Panc1 (cell line): ENCODE measurements at regions not wholly inside any gene's neighbourhood (a gene's known extent, or its start where the extent isn't known, plus 50 kb on each side); places are given as distances from the start of the nearest gene placed in this dataset.

ENCODE experiments used
- ATAC-seq: fragments of 200-7000 bp; cut with Tn5 transposase; 2 replicates; pipeline ENCODE4 v1.9.1; 2020; ENCODE audit warnings: mild to moderate bottlenecking, moderate library complexity
- BruUV-seq: library from RNA; stranded (reverse); fragments of 400-500 nt; replicated peaks from 2 replicates; lab custom pipeline; 2021; lab: Mats Ljungman, UMichigan
- CTCF ChIA-PET: fragments of 300-600 bp; sonication (Branson Sonifier 250); formaldehyde crosslinking; loops from one replicate; lab custom pipeline; 2022; ENCODE audit warnings: antibody characterized with exemption; lab: Charles Lee
- POLR2A ChIA-PET: fragments of 300-600 bp; sonication (Branson Sonifier 250); formaldehyde crosslinking; loops from one replicate; lab custom pipeline; 2022; ENCODE audit warnings: antibody characterized with exemption; lab: Charles Lee
- DNase-seq: peaks from one replicate; pipeline ENCODE4 v3.0.0-alpha.2; 2010; ENCODE audit warnings: low read depth, low spot score
- H3K27ac ChIP-seq: 2 replicates; pipeline ENCODE4 v1.5.1; 2011; ENCODE audit warnings: mild to moderate bottlenecking, low read length, inconsistent platforms
- H3K27me3 ChIP-seq: fragments of 200-500 bp; sonication (Bioruptor generic); 2 replicates; pipeline ENCODE4 v1.6.0; 2014; ENCODE audit warnings: low read length, inconsistent platforms; ENCODE audit not compliant: control insufficient read depth, insufficient read depth
- H3K36me3 ChIP-seq: fragments of 200-500 bp; sonication (Bioruptor generic); 2 replicates; pipeline ENCODE4 v1.5.1; 2014; ENCODE audit warnings: inconsistent platforms, mild to moderate bottlenecking, low read length, moderate library complexity; ENCODE audit not compliant: control insufficient read depth, insufficient read depth
- H3K4me1 ChIP-seq: 2 replicates; pipeline ENCODE4 v1.5.1; 2011; ENCODE audit warnings: inconsistent platforms, mild to moderate bottlenecking, low read length, moderate library complexity; ENCODE audit not compliant: control insufficient read depth, insufficient read depth
- H3K4me3 ChIP-seq, 2 experiments: 2 replicates each; pipeline ENCODE4 v1.5.1; 2011 to 2012; ENCODE audit warnings: low read depth in 2 of 2, low read length in 2 of 2, mild to moderate bottlenecking in 2 of 2, inconsistent platforms in 1 of 2, moderate library complexity in 1 of 2
- H3K9me3 ChIP-seq: fragments of 200-500 bp; sonication (Bioruptor generic); 2 replicates; pipeline ENCODE4 v1.5.1; 2014; ENCODE audit warnings: low read depth, mild to moderate bottlenecking, inconsistent platforms, low read length, moderate library complexity; ENCODE audit not compliant: control insufficient read depth, insufficient read depth
- POLR2AphosphoS5 ChIP-seq: IDR thresholded peaks from 2 replicates; pipeline ENCODE4 v1.6.1; 2012; ENCODE audit warnings: mild to moderate bottlenecking, low read depth, low read length, moderate library complexity
- SIN3A ChIP-seq: IDR thresholded peaks from 2 replicates; pipeline ENCODE4 v1.6.1; 2012; ENCODE audit warnings: low read depth, mild to moderate bottlenecking, low read length, moderate library complexity, borderline replicate concordance; ENCODE audit not compliant: insufficient read depth
- TCF7L2 ChIP-seq: IDR thresholded peaks from 2 replicates; pipeline ENCODE4 v1.6.1; 2011; ENCODE audit warnings: mild to moderate bottlenecking, low read depth, low read length, inconsistent platforms
- in situ Hi-C: cut with HindIII; loops from 2 replicates; pipeline ENCODE4 v1.10.0; 2016; ENCODE audit warnings: low sequenced_read_pairs, low pct_unique_long_range_greater_than_20kb
- intact Hi-C: fragments of 100-400 bp; cut with micrococcal nuclease; formaldehyde crosslinking; loops from one replicate; pipeline ENCODE4 v1.10.0; 2022; ENCODE audit not compliant: unreplicated experiment
- TF ChIP-seq, protein P1 (sequence below), 2 experiments: IDR thresholded peaks; 2 replicates each; pipeline ENCODE4 v1.6.1; 2011 to 2012; ENCODE audit warnings: low read depth in 2 of 2, control low read depth in 1 of 2, low read length in 1 of 2, mild to moderate bottlenecking in 1 of 2, moderate library complexity in 1 of 2; ENCODE audit not compliant: insufficient read depth in 1 of 2
- TF ChIP-seq, protein P2 (sequence below): fragments of 450-650 bp; IDR thresholded peaks from 2 replicates; pipeline ENCODE4 v1.5.1; 2017; ENCODE audit warnings: mild to moderate bottlenecking

DNA sequence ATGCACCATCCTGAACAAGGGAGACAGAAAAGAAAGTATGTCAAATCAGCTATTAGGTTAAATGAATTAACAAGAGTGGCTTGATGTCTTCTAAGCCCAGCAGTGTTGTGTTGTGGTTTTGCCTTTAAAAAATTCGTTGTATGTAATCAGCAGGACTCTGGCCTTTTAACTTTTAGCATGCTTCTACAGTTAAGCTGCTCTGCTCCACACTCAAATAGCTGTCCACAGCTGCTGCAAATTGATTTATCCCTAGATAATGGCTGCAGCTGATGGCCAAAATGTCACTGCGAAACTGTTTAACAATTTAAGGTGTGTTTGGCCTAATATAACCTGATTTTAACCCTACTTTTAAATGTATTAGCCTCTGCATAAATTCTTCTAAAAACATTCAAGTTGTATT, 85.8 kb downstream of the CXXC4 start:
- in situ Hi-C loops: no loop called here
- no peak for ATAC-seq
- H3K9me3 ChIP-seq: no peaks in the 10 kb centered on the region
- H3K4me3 ChIP-seq: no peak overlapping the region
- DNase-seq: no peak
- no peaks in the 10 kb centered on the region for H3K27me3 ChIP-seq
- TF ChIP-seq SIN3A (no peak), POLR2AphosphoS5 (no peak), TCF7L2 (no peak)
- TF ChIP-seq, protein P1, sequence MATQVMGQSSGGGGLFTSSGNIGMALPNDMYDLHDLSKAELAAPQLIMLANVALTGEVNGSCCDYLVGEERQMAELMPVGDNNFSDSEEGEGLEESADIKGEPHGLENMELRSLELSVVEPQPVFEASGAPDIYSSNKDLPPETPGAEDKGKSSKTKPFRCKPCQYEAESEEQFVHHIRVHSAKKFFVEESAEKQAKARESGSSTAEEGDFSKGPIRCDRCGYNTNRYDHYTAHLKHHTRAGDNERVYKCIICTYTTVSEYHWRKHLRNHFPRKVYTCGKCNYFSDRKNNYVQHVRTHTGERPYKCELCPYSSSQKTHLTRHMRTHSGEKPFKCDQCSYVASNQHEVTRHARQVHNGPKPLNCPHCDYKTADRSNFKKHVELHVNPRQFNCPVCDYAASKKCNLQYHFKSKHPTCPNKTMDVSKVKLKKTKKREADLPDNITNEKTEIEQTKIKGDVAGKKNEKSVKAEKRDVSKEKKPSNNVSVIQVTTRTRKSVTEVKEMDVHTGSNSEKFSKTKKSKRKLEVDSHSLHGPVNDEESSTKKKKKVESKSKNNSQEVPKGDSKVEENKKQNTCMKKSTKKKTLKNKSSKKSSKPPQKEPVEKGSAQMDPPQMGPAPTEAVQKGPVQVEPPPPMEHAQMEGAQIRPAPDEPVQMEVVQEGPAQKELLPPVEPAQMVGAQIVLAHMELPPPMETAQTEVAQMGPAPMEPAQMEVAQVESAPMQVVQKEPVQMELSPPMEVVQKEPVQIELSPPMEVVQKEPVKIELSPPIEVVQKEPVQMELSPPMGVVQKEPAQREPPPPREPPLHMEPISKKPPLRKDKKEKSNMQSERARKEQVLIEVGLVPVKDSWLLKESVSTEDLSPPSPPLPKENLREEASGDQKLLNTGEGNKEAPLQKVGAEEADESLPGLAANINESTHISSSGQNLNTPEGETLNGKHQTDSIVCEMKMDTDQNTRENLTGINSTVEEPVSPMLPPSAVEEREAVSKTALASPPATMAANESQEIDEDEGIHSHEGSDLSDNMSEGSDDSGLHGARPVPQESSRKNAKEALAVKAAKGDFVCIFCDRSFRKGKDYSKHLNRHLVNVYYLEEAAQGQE (IDR thresholded peaks at IDR 0.05; ENCODE audit: insufficient read depth in 1 of 2, low read depth in 2 of 2, low read length in 1 of 2): no peak
- TF ChIP-seq, protein P2, sequence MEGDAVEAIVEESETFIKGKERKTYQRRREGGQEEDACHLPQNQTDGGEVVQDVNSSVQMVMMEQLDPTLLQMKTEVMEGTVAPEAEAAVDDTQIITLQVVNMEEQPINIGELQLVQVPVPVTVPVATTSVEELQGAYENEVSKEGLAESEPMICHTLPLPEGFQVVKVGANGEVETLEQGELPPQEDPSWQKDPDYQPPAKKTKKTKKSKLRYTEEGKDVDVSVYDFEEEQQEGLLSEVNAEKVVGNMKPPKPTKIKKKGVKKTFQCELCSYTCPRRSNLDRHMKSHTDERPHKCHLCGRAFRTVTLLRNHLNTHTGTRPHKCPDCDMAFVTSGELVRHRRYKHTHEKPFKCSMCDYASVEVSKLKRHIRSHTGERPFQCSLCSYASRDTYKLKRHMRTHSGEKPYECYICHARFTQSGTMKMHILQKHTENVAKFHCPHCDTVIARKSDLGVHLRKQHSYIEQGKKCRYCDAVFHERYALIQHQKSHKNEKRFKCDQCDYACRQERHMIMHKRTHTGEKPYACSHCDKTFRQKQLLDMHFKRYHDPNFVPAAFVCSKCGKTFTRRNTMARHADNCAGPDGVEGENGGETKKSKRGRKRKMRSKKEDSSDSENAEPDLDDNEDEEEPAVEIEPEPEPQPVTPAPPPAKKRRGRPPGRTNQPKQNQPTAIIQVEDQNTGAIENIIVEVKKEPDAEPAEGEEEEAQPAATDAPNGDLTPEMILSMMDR: no peak
- ChIA-PET CTCF (no interaction called here), POLR2A (no interaction called here)
- BruUV-seq: no TSS peak
- no peaks in the 10 kb centered on the region for H3K4me1 ChIP-seq
- H3K27ac ChIP-seq: no peak overlapping the region
- H3K36me3 ChIP-seq: no peaks in the 10 kb centered on the region
- intact Hi-C loops: no loop called here

DNA sequence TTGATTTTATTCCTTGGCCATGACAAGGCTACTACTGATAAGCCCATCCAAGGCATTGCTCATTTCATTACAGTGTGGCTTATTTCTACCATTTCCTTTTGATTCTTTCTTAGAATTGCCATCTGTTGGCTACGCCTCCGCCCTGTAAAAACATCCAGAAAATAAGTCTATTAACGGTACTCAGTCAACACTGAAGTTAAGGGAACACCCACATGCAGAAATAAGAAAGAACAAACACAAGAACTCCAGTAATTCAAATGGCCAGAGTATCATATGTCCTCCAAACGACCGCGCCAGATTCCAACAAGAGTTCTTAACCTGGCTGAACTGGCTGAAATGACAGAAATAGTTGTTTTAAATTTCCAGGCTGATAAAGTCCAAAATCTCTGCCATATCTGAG, 90.3 kb downstream of the CXXC4 start:
- Histone ChIP-seq H3K36me3 (no peaks in the 10 kb centered on the region), H3K4me3 (no peak overlapping the region), H3K27me3 (no peaks in the 10 kb centered on the region), H3K9me3 (peaks cover 3% of the 10 kb centered on the region; the same call in 1 of the 2 replicates), H3K27ac (no peak overlapping the region), H3K4me1 (no peaks in the 10 kb centered on the region)
- BruUV-seq: no TSS peak
- ATAC-seq: no peak
- ChIA-PET POLR2A (interaction anchor here (0.5 kb wide), 1 partner anchor 22 kb away, joined by 3 read pairs; no protein-coding TSS in a partner anchor), CTCF (no interaction called here)
- intact Hi-C loops (no loop called here), in situ Hi-C loops (no loop called here)
- TF ChIP-seq, protein P1 (IDR thresholded peaks at IDR 0.05; ENCODE audit: insufficient read depth in 1 of 2, low read depth in 2 of 2, low read length in 1 of 2): no peak
- TF ChIP-seq POLR2AphosphoS5: no peak
- no peak for TF ChIP-seq SIN3A
- TF ChIP-seq, protein P2: no peak
- no peak for TF ChIP-seq TCF7L2
- DNase-seq: no peak
